Lower lobe of right lung (tissue), 2 donors: ENCODE measurements at regions not wholly inside any gene's neighbourhood (a gene's known extent, or its start where the extent isn't known, plus 50 kb on each side); places are given as distances from the start of the nearest gene placed in this dataset.

Experiments
- ATAC-seq, 2 donors: fragments of 200-7000 bp; cut with Tn5 transposase; one replicate each; pipeline ENCODE4 v1.9.1; 2020 to 2022; ENCODE audit warnings: mild to moderate bottlenecking in 2 of 2, moderate library complexity in 2 of 2
- DNase-seq: peaks from one replicate; pipeline ENCODE4 v3.0.0-alpha.2; 2020
- H3K27ac ChIP-seq: fragments of 200-600 bp; one replicate; pipeline ENCODE4 v1.8.0; 2022
- H3K27me3 ChIP-seq: fragments of 200-600 bp; one replicate; pipeline ENCODE4 v1.8.0; 2022; ENCODE audit warnings: low read depth
- H3K36me3 ChIP-seq: fragments of 200-600 bp; one replicate; pipeline ENCODE4 v1.8.0; 2022; ENCODE audit warnings: mild to moderate bottlenecking
- H3K4me1 ChIP-seq: fragments of 200-600 bp; one replicate; pipeline ENCODE4 v1.8.0; 2022
- H3K4me3 ChIP-seq: fragments of 200-600 bp; one replicate; pipeline ENCODE4 v1.8.0; 2022; ENCODE audit warnings: mild to moderate bottlenecking
- H3K9me3 ChIP-seq: fragments of 200-600 bp; one replicate; pipeline ENCODE4 v1.8.0; 2022
- intact Hi-C: fragments of 100-400 bp; cut with DNase I; formaldehyde crosslinking; loops from one replicate; pipeline ENCODE4 v1.11.0; 2022
- TF ChIP-seq, protein P1 (sequence below): fragments of 200-600 bp; IDR thresholded peaks from one replicate; pipeline ENCODE4 v1.8.0; 2022; ENCODE audit warnings: antibody characterized with exemption, mild to moderate bottlenecking
- donor health status: DM: no; HTN: yes; CAD: no; lungs with severe emphysema.

GRCh38 chr6:26161322-26161721 is 74.1 kb downstream of the HFE start:
- ATAC-seq (no peak), DNase-seq (no peak)
- no peak overlapping the region for H3K4me3 ChIP-seq
- no peaks in the 10 kb centered on the region for H3K4me1 ChIP-seq
- H3K9me3 ChIP-seq = no peaks in the 10 kb centered on the region
- no peaks in the 10 kb centered on the region for H3K27me3 ChIP-seq
- H3K36me3 ChIP-seq = no peaks in the 10 kb centered on the region
- no peak overlapping the region for H3K27ac ChIP-seq
- intact Hi-C loops = no loop called here
- TF ChIP-seq, protein P1, sequence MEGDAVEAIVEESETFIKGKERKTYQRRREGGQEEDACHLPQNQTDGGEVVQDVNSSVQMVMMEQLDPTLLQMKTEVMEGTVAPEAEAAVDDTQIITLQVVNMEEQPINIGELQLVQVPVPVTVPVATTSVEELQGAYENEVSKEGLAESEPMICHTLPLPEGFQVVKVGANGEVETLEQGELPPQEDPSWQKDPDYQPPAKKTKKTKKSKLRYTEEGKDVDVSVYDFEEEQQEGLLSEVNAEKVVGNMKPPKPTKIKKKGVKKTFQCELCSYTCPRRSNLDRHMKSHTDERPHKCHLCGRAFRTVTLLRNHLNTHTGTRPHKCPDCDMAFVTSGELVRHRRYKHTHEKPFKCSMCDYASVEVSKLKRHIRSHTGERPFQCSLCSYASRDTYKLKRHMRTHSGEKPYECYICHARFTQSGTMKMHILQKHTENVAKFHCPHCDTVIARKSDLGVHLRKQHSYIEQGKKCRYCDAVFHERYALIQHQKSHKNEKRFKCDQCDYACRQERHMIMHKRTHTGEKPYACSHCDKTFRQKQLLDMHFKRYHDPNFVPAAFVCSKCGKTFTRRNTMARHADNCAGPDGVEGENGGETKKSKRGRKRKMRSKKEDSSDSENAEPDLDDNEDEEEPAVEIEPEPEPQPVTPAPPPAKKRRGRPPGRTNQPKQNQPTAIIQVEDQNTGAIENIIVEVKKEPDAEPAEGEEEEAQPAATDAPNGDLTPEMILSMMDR = no peak

- intact Hi-C loops = no loop called here
- Histone ChIP-seq H3K9me3 (no peaks in the 10 kb centered on the region), H3K36me3 (no peaks in the 10 kb centered on the region), H3K4me1 (no peaks in the 10 kb centered on the region), H3K27ac (no peak overlapping the region), H3K27me3 (no peaks in the 10 kb centered on the region), H3K4me3 (no peak overlapping the region)
- DNase-seq (no peak), ATAC-seq (no peak)
- TF ChIP-seq, protein P1 = no peak
Observed at GRCh38 chr6:26162399-26162798, 75.2 kb downstream of the HFE start.

- Histone ChIP-seq H3K27ac (no peak overlapping the region), H3K4me3 (no peak overlapping the region), H3K9me3 (no peaks in the 10 kb centered on the region), H3K36me3 (no peaks in the 10 kb centered on the region), H3K27me3 (no peaks in the 10 kb centered on the region), H3K4me1 (no peaks in the 10 kb centered on the region)
- intact Hi-C loops = no loop called here
- TF ChIP-seq, protein P1 = no peak
- no peak for DNase-seq
- no peak for ATAC-seq
Observed at GRCh38 chr6:26163427-26164119, 76.3 kb downstream of the HFE start.

- no peak overlapping the region for H3K27ac ChIP-seq
- H3K36me3 ChIP-seq = no peaks in the 10 kb centered on the region
- H3K27me3 ChIP-seq = no peaks in the 10 kb centered on the region
- intact Hi-C loops = no loop called here
- no peak overlapping the region for H3K4me3 ChIP-seq
- TF ChIP-seq, protein P1 = no peak
- ATAC-seq (no peak), DNase-seq (no peak)
- H3K4me1 ChIP-seq = no peaks in the 10 kb centered on the region
- no peaks in the 10 kb centered on the region for H3K9me3 ChIP-seq
Observed at GRCh38 chr6:26164120-26164505, 76.9 kb downstream of the HFE start.

- TF ChIP-seq, protein P1 = no peak
- ATAC-seq = no peak
- no peak for DNase-seq
- intact Hi-C loops = no loop called here
- Histone ChIP-seq H3K27ac (no peak overlapping the region), H3K4me1 (no peaks in the 10 kb centered on the region), H3K9me3 (no peaks in the 10 kb centered on the region), H3K27me3 (no peaks in the 10 kb centered on the region), H3K4me3 (no peak overlapping the region), H3K36me3 (no peaks in the 10 kb centered on the region)
Observed at GRCh38 chr6:26165261-26165790, 78.1 kb downstream of the HFE start.
